Osteoblast (primary cell): ENCODE measurements at regions not wholly inside any gene's neighbourhood (a gene's known extent, or its start where the extent isn't known, plus 50 kb on each side); places are given as distances from the start of the nearest gene placed in this dataset.

Experiments
- DNase-seq: peaks from one replicate; pipeline ENCODE4 v3.0.0; 2011; ENCODE audit warnings: low spot score, mixed read lengths; ENCODE audit not compliant: insufficient read length; ENCODE audit errors: missing footprints
- H2AFZ ChIP-seq: 2 replicates; pipeline ENCODE4 v1.6.0; 2011; ENCODE audit warnings: mild to moderate bottlenecking, low read length
- H3K27ac ChIP-seq: 2 replicates; pipeline ENCODE4 v1.5.1; 2011; ENCODE audit warnings: mild to moderate bottlenecking, low read depth, low read length, moderate library complexity
- H3K27me3 ChIP-seq: 2 replicates; pipeline ENCODE4 v1.6.0; 2012; ENCODE audit warnings: mild to moderate bottlenecking, control low read depth, inconsistent platforms, low read length, moderate library complexity; ENCODE audit not compliant: insufficient read depth
- H3K36me3 ChIP-seq: 2 replicates; pipeline ENCODE4 v1.5.1; 2011; ENCODE audit warnings: mild to moderate bottlenecking, low read length, control low read depth, moderate library complexity; ENCODE audit not compliant: insufficient read depth
- H3K4me1 ChIP-seq: 2 replicates; pipeline ENCODE4 v1.5.1; 2011; ENCODE audit warnings: mild to moderate bottlenecking, low read length, control low read depth, moderate library complexity; ENCODE audit not compliant: insufficient read depth
- H3K4me2 ChIP-seq: 2 replicates; pipeline ENCODE4 v1.6.0; 2011; ENCODE audit warnings: mild to moderate bottlenecking, low read length; ENCODE audit not compliant: insufficient read depth
- H3K4me3 ChIP-seq: fragments of 200-600 bp; sonication (generic); 3 replicates; pipeline ENCODE4 v1.5.1; 2012; ENCODE audit warnings: mild to moderate bottlenecking, low read length, inconsistent platforms; ENCODE audit not compliant: insufficient read depth
- H3K79me2 ChIP-seq: 2 replicates; pipeline ENCODE4 v1.6.0; 2012; ENCODE audit warnings: mild to moderate bottlenecking, low read length, control low read depth, inconsistent platforms; ENCODE audit not compliant: insufficient read depth
- H3K9me3 ChIP-seq: 2 replicates; pipeline ENCODE4 v1.5.1; 2011; ENCODE audit warnings: low read depth, low read length, control low read depth
- H4K20me1 ChIP-seq: 2 replicates; pipeline ENCODE4 v1.6.0; 2012; ENCODE audit warnings: mild to moderate bottlenecking, low read length, control low read depth; ENCODE audit not compliant: insufficient read depth
- TF ChIP-seq, protein P1 (sequence below): IDR thresholded peaks from 2 replicates; pipeline ENCODE4 v1.5.1; 2011; ENCODE audit warnings: mild to moderate bottlenecking, low read depth, low read length, moderate library complexity; ENCODE audit errors: extremely low read depth

GRCh38 chr4:87911252-87911774 lies 64.2 kb upstream of the SPP1 start:
- Histone ChIP-seq H2AFZ (peak overlapping the region; percentile 6), H3K4me1 (peaks cover 3% of the 10 kb centered on the region), H4K20me1 (no peaks in the 10 kb centered on the region), H3K36me3 (no peaks in the 10 kb centered on the region), H3K79me2 (no peaks in the 10 kb centered on the region), H3K9me3 (no peaks in the 10 kb centered on the region), H3K27ac (no peak overlapping the region), H3K4me2 (no peak overlapping the region), H3K27me3 (peaks cover 4% of the 10 kb centered on the region), H3K4me3 (no peak overlapping the region)
- DNase-seq = no peak
- TF ChIP-seq, protein P1, sequence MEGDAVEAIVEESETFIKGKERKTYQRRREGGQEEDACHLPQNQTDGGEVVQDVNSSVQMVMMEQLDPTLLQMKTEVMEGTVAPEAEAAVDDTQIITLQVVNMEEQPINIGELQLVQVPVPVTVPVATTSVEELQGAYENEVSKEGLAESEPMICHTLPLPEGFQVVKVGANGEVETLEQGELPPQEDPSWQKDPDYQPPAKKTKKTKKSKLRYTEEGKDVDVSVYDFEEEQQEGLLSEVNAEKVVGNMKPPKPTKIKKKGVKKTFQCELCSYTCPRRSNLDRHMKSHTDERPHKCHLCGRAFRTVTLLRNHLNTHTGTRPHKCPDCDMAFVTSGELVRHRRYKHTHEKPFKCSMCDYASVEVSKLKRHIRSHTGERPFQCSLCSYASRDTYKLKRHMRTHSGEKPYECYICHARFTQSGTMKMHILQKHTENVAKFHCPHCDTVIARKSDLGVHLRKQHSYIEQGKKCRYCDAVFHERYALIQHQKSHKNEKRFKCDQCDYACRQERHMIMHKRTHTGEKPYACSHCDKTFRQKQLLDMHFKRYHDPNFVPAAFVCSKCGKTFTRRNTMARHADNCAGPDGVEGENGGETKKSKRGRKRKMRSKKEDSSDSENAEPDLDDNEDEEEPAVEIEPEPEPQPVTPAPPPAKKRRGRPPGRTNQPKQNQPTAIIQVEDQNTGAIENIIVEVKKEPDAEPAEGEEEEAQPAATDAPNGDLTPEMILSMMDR = no peak

GRCh38 chr4:87912164-87913004 lies 63.1 kb upstream of the SPP1 start:
- H4K20me1 ChIP-seq = no peaks in the 10 kb centered on the region
- no peaks in the 10 kb centered on the region for H3K79me2 ChIP-seq
- peaks cover 3% of the 10 kb centered on the region for H3K4me1 ChIP-seq
- TF ChIP-seq, protein P1 = no peak
- no peak overlapping the region for H3K4me2 ChIP-seq
- H3K27me3 ChIP-seq = peaks cover 2% of the 10 kb centered on the region
- no peak for DNase-seq
- no peak overlapping the region for H3K27ac ChIP-seq
- no peaks in the 10 kb centered on the region for H3K36me3 ChIP-seq
- H3K4me3 ChIP-seq = no peak overlapping the region
- H2AFZ ChIP-seq = no peak overlapping the region
- H3K9me3 ChIP-seq = no peaks in the 10 kb centered on the region

DNA sequence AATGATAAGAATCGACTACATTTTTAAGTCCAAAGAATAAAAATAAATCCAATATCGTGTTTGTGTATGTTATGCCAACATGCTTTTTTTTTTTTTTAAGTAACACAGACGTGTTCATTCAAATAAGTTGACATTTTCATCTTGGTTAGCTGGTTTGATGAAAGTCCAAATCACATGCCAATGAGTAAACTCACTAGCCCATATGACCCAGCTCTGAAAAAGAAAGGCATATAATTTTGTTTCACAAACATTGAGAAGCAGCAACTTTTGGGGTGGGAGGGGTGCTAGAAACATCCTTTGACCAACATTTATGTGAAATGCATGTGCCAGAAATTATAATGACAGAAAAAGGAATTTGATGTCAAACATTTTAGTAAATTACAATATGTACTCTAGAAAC lies 61.6 kb upstream of the SPP1 start:
- no peak overlapping the region for H2AFZ ChIP-seq
- H3K4me3 ChIP-seq = no peak overlapping the region
- no peak overlapping the region for H3K27ac ChIP-seq
- no peaks in the 10 kb centered on the region for H3K79me2 ChIP-seq
- no peaks in the 10 kb centered on the region for H3K36me3 ChIP-seq
- H3K9me3 ChIP-seq = no peaks in the 10 kb centered on the region
- peak overlapping the region; percentile 17 for H3K4me2 ChIP-seq
- no peaks in the 10 kb centered on the region for H4K20me1 ChIP-seq
- DNase-seq = no peak
- H3K27me3 ChIP-seq = no peaks in the 10 kb centered on the region
- H3K4me1 ChIP-seq = peaks cover 3% of the 10 kb centered on the region
- TF ChIP-seq, protein P1 = no peak

- Histone ChIP-seq H4K20me1 (no peaks in the 10 kb centered on the region), H3K9me3 (no peaks in the 10 kb centered on the region), H3K4me1 (peaks cover 3% of the 10 kb centered on the region), H3K27ac (no peak overlapping the region), H2AFZ (no peak overlapping the region), H3K36me3 (no peaks in the 10 kb centered on the region), H3K27me3 (no peaks in the 10 kb centered on the region), H3K4me3 (no peak overlapping the region), H3K4me2 (no peak overlapping the region), H3K79me2 (no peaks in the 10 kb centered on the region)
- TF ChIP-seq, protein P1 = no peak
- no peak for DNase-seq
Measured at GRCh38 chr4:87915621-87916020, 59.9 kb upstream of the SPP1 start.
